Ovary (tissue), 1 donor: ENCODE measurements at regions not wholly inside any gene's neighbourhood (a gene's known extent, or its start where the extent isn't known, plus 50 kb on each side); places are given as distances from the start of the nearest gene placed in this dataset.
"Not testable (repeated sequence)": the region's sequence is repeated elsewhere in the genome, so short reads cannot be mapped to it uniquely, and the experiment has no call there.

Source experiments
- EP300 ChIP-seq: sonication (generic); formaldehyde crosslinking; IDR thresholded peaks from one replicate; pipeline ENCODE4 v1.6.1; 2017; ENCODE audit warnings: antibody characterized with exemption
- POLR2A ChIP-seq: fragments of 450-650 bp; IDR thresholded peaks from one replicate; pipeline ENCODE4 v1.6.1; 2017; ENCODE audit warnings: antibody characterized with exemption, mild to moderate bottlenecking, moderate library complexity

GRCh38 chrX:3881255-3881895 lies 167.9 kb upstream of the PRKX start:
- TF ChIP-seq EP300, POLR2A: not testable (repeated sequence)
